ENCODE measurements at regions not wholly inside any gene's neighbourhood (a gene's known extent, or its start where the extent isn't known, plus 50 kb on each side); places are given as distances from the start of the nearest gene placed in this dataset.

- no peak overlapping the region for H3K27ac Mint-ChIP-seq
- no peaks in the 10 kb centered on the region for H3K4me1 Mint-ChIP-seq
- H3K9me3 Mint-ChIP-seq, result peaks cover 11 to 13% of the 10 kb centered on the region in 2 donors
- no peak for ATAC-seq (replicated peaks)
- H3K36me3 Mint-ChIP-seq, result no peaks in the 10 kb centered on the region
- no peak for DNase-seq
- H3K4me3 Mint-ChIP-seq, result no peak overlapping the region
- H3K27me3 Mint-ChIP-seq, result no peaks in the 10 kb centered on the region
These were observed 199.5 kb downstream of the AJAP1 start for GRCh38 chr1:4853904-4854303.

DNA sequence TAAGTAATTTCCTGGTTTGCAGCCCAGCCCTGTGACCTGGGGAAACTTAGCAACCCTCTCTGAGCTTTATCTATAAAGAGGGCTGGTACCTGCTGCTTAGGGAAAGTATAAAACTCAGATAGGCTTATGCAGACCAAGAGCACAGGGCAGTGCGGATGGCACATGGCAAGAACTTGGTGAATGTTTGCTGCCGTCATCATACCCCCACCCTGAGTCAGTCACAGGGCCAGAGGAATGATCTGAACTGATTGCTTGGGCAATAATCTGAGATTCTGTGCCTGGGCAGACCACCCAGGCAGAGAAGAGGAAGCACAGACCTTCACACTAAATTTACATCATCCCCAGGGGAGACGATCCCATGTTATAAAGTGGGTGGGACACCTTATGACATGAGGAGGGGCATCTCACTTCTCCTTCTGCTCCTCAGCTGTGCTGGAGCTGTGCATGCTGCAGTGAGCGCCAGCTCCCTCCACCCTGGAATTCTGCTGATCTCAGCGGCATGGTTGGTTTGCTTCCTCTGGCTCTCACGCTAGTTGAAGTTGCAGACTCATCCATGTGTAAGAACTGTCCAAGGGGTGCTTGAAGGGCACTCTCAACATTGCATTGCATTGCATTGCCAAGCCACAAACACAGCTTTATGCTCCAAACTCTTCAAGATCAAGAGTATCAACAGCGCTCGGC lies 197.1 kb downstream of the AJAP1 start:
- Mint-ChIP-seq H3K9me3 (peaks cover 0 to 4% of the 10 kb centered on the region in 2 donors), H3K27me3 (no peaks in the 10 kb centered on the region), H3K27ac (no peak overlapping the region), H3K4me3 (no peak overlapping the region), H3K4me1 (no peaks in the 10 kb centered on the region), H3K36me3 (no peaks in the 10 kb centered on the region)
- no peak for ATAC-seq (replicated peaks)
- DNase-seq, result no peak

DNA sequence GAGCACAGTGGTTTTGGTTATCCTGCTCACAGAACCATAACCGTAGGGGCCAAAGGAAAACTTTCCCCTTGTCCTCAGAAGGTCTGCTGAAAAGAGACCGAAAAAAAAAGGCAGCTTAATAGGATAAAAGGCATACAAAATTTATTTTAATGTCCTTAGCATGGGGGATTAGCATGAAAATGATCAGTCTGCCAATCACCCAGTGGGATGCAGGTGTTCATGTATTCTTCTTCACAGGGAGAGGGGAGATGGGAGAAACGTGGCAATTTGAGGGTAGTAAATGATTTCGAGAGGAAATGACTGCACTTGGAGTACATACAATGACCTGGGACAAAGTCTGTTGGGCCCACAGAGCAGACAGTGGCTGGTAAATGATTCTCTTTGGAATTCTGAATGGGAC lies 194.0 kb downstream of the AJAP1 start:
- Mint-ChIP-seq H3K27me3 (no peaks in the 10 kb centered on the region), H3K9me3 (peaks cover 0 to 4% of the 10 kb centered on the region in 2 donors), H3K4me3 (no peak overlapping the region), H3K4me1 (no peaks in the 10 kb centered on the region), H3K36me3 (no peaks in the 10 kb centered on the region), H3K27ac (no peak overlapping the region)
- DNase-seq, result no peak
- ATAC-seq (replicated peaks), result no peak

GRCh38 chr1:4847711-4848110 lies 193.3 kb downstream of the AJAP1 start:
- no peak overlapping the region for H3K4me3 Mint-ChIP-seq
- ATAC-seq (replicated peaks) (no peak), DNase-seq (no peak)
- no peak overlapping the region for H3K27ac Mint-ChIP-seq
- H3K4me1 Mint-ChIP-seq, result no peaks in the 10 kb centered on the region
- H3K27me3 Mint-ChIP-seq, result no peaks in the 10 kb centered on the region
- peaks cover 0 to 4% of the 10 kb centered on the region in 2 donors for H3K9me3 Mint-ChIP-seq
- H3K36me3 Mint-ChIP-seq, result no peaks in the 10 kb centered on the region

Measured in stimulated activated naive B cell treated with anti-CD40 and anti-IgM and Interleukin-4, amounts not matched to agents 10 μg/mL and 1 μg/mL and 100 μg/mL, for 72 hours (primary cell).